ENCODE measurements at regions not wholly inside any gene's neighbourhood (a gene's known extent, or its start where the extent isn't known, plus 50 kb on each side); places are given as distances from the start of the nearest gene placed in this dataset.

- TF ChIP-seq, protein P1, sequence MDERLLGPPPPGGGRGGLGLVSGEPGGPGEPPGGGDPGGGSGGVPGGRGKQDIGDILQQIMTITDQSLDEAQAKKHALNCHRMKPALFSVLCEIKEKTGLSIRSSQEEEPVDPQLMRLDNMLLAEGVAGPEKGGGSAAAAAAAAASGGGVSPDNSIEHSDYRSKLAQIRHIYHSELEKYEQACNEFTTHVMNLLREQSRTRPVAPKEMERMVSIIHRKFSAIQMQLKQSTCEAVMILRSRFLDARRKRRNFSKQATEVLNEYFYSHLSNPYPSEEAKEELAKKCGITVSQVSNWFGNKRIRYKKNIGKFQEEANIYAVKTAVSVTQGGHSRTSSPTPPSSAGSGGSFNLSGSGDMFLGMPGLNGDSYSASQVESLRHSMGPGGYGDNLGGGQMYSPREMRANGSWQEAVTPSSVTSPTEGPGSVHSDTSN (CRISPR knock-in tag; IDR thresholded peaks at IDR 0.05) = no peak
- TF ChIP-seq GRHL1 (CRISPR knock-in tag; conservative IDR thresholded peaks at IDR 0.05) (no peak), SIX4 (CRISPR knock-in tag; IDR thresholded peaks at IDR 0.05) (no peak), ZNF891 (CRISPR knock-in tag; IDR thresholded peaks at IDR 0.05) (no peak), HIC2 (CRISPR knock-in tag; IDR thresholded peaks at IDR 0.05; ENCODE audit: low read depth) (no peak), ZNF616 (CRISPR knock-in tag; IDR thresholded peaks at IDR 0.05; ENCODE audit: low read depth) (no peak), ZNF468 (CRISPR knock-in tag; IDR thresholded peaks at IDR 0.05) (no peak), KLF15 (CRISPR knock-in tag; IDR thresholded peaks at IDR 0.05; ENCODE audit: borderline replicate concordance) (no peak), PAF1 (CRISPR knock-in tag; IDR thresholded peaks at IDR 0.05) (no peak), ASH2L (IDR thresholded peaks at IDR 0.05; ENCODE audit: insufficient read length, low read depth, low read length) (no peak), XRCC5 (optimal IDR thresholded peaks at IDR 0.05; ENCODE audit: low read length) (peak; percentile 89), TBX2 (CRISPR knock-in tag; IDR thresholded peaks at IDR 0.05; ENCODE audit: borderline replicate concordance) (no peak), ZNF260 (CRISPR knock-in tag; IDR thresholded peaks at IDR 0.05; ENCODE audit: borderline replicate concordance, low read depth) (no peak), ZFY (CRISPR knock-in tag; IDR thresholded peaks at IDR 0.05) (no peak), PRDM4 (CRISPR knock-in tag; IDR thresholded peaks at IDR 0.05; ENCODE audit: borderline replicate concordance) (no peak), AGO1 (IDR thresholded peaks at IDR 0.05; ENCODE audit: low read depth, low read length, poor library complexity, severe bottlenecking) (no peak), ZNF207 (IDR thresholded peaks at IDR 0.05; ENCODE audit: borderline replicate concordance) (no peak), CREB1 (IDR thresholded peaks at IDR 0.05) (no peak), CREB1 (CRISPR knock-in tag; IDR thresholded peaks at IDR 0.05) (no peak), SMYD3 (CRISPR knock-in tag; IDR thresholded peaks at IDR 0.05) (no peak)
- TF ChIP-seq, protein P2, sequence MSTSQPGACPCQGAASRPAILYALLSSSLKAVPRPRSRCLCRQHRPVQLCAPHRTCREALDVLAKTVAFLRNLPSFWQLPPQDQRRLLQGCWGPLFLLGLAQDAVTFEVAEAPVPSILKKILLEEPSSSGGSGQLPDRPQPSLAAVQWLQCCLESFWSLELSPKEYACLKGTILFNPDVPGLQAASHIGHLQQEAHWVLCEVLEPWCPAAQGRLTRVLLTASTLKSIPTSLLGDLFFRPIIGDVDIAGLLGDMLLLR (CRISPR knock-in tag; IDR thresholded peaks at IDR 0.05) = peak; percentile 60; the same call in 1 of the 2 replicates
These were observed 112.6 kb upstream of the RALGAPA2 start (continued) for GRCh38 chr20:20824924-20825584.
